HEK293 (cell line): ENCODE measurements at regions not wholly inside any gene's neighbourhood (a gene's known extent, or its start where the extent isn't known, plus 50 kb on each side); places are given as distances from the start of the nearest gene placed in this dataset.

Experiments
- CTCF ChIP-seq: fragments of 450-650 bp; formaldehyde crosslinking; IDR thresholded peaks from 2 replicates; pipeline ENCODE4 v1.5.1; 2016; ENCODE audit warnings: missing biosample characterization, missing genetic modification characterization
- OSR2 ChIP-seq: fragments of 450-650 bp; formaldehyde crosslinking; IDR thresholded peaks from 2 replicates; pipeline ENCODE4 v1.5.1; 2016; ENCODE audit warnings: missing biosample characterization, missing genetic modification characterization
- PBX3 ChIP-seq: sonication (generic); formaldehyde crosslinking; IDR thresholded peaks from 2 replicates; pipeline ENCODE4 v1.8.1; 2022; ENCODE audit warnings: mild to moderate bottlenecking, moderate library complexity, missing genetic modification reagents
- PRDM10 ChIP-seq: fragments of 450-650 bp; formaldehyde crosslinking; IDR thresholded peaks from 2 replicates; pipeline ENCODE4 v1.5.1; 2016; ENCODE audit warnings: missing biosample characterization, missing genetic modification characterization
- WT1 ChIP-seq: fragments of 450-650 bp; formaldehyde crosslinking; IDR thresholded peaks from 2 replicates; pipeline ENCODE4 v1.5.1; 2016; ENCODE audit warnings: missing biosample characterization, missing genetic modification characterization
- ZBTB1 ChIP-seq: fragments of 450-650 bp; formaldehyde crosslinking; IDR thresholded peaks from 2 replicates; pipeline ENCODE4 v1.5.1; 2016; ENCODE audit warnings: missing biosample characterization, missing genetic modification characterization
- ZNF184 ChIP-seq: fragments of 450-650 bp; IDR thresholded peaks from 2 replicates; pipeline ENCODE4 v1.5.1; 2018; ENCODE audit warnings: missing biosample characterization, mild to moderate bottlenecking, missing genetic modification characterization
- ZNF274 ChIP-seq, 2 experiments: fragments of 200-500 bp in 1 of 2; fragments of 450-650 bp in 1 of 2; sonication (Bioruptor generic) in 1 of 2; formaldehyde crosslinking in 1 of 2; IDR thresholded peaks; 2 replicates each; pipeline versions ENCODE4 v1.5.1 to v1.6.1; 2014 to 2016; ENCODE audit warnings: borderline replicate concordance in 1 of 2, inconsistent platforms in 1 of 2, low read length in 1 of 2, missing biosample characterization in 1 of 2, missing genetic modification characterization in 1 of 2

GRCh38 chr4:124055336-124055735, 657.2 kb downstream of the ANKRD50 start:
- TF ChIP-seq CTCF (tag by site-specific recombination) (no peak), ZNF184 (no peak), OSR2 (tag by site-specific recombination) (no peak), ZBTB1 (tag by site-specific recombination) (no peak), ZNF274 (IDR thresholded peaks at IDR 0.05; ENCODE audit: low read length) (no peak), ZNF274 (tag by site-specific recombination; IDR thresholded peaks at IDR 0.05; ENCODE audit: borderline replicate concordance) (no peak), PBX3 (no peak), WT1 (tag by site-specific recombination) (no peak), PRDM10 (no peak)
